ENCODE measurements at regions not wholly inside any gene's neighbourhood (a gene's known extent, or its start where the extent isn't known, plus 50 kb on each side); places are given as distances from the start of the nearest gene placed in this dataset.
"Not testable (repeated sequence)": the region's sequence is repeated elsewhere in the genome, so short reads cannot be mapped to it uniquely, and the experiment has no call there.

DNA sequence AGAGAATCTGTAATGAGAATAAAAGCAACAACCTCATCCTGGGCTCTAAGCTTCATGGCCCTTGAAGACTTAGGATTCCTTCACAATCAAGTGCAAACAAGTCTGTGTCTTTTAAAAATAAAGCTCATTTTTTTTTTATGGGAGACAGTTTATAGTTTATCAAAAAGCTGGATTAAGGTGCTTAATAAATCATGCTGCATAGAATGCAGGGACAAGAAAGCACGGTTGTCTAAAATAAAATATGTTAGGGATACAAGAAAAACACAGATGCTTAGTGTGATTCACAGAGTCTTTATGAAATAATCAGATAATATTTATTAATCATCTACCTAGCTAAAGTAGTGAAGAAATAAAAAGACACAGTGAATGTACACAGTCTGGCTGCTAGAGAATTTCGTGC, 2045.9 kb upstream of the WWC1 start:
- no peaks in the 10 kb centered on the region for H3K4me1 Mint-ChIP-seq
- DNase-seq (ENCODE audit: low spot score in 2 of 2) (no peak), ATAC-seq (no peak)
- H3K27ac Mint-ChIP-seq = no peak overlapping the region
- peaks cover 23% of the 10 kb centered on the region for H3K9me3 Mint-ChIP-seq
- no peaks in the 10 kb centered on the region for H3K36me3 Mint-ChIP-seq
- no peak overlapping the region for H3K4me3 Mint-ChIP-seq

DNA sequence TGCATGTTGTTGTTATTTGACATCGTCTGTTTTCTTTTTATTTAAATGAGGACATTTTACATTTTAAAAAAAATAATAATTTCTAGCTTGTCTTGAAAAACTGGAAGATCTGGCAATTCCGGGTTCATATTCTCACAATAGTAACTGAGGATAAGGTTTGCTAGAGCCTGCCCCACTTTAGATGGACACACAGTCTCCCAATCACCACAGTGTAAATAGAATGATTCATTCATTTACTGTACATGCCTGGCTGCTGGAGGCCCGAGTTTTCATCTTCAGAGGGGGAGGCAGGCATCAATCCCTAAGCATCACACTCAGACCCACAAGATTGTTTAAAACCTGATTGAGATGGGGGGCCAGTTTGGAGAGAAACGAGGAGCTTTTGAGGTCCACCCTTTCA, 2039.7 kb upstream of the WWC1 start:
- no peaks in the 10 kb centered on the region for H3K4me1 Mint-ChIP-seq
- no peak for ATAC-seq
- peaks cover 16% of the 10 kb centered on the region for H3K9me3 Mint-ChIP-seq

DNA sequence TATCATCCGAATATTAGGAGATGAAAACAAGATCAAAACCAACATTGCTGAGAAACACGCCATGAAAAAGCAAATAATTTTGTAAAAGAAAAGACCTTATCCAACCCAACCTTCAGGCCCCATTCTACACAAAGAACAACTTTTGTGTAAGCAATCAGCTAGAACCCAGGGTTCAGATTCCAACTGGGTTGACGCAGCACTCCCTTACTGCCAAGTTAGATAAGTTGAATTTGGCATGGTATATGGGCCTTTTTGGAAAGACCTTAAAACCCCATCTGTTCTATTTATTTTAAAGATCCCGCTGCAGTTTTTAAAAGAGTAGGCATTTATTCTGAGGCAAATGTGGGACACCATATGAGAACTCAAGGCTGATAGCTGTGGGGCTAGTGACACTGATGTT, 2033.8 kb upstream of the WWC1 start:
- H3K27ac Mint-ChIP-seq = no peak overlapping the region

More for the DNA sequence above, 2039.7 kb upstream of the WWC1 start:
- DNase-seq (ENCODE audit: low spot score in 2 of 2) = no peak
- Mint-ChIP-seq H3K4me3 (no peak overlapping the region), H3K36me3 (no peaks in the 10 kb centered on the region), H3K27ac (no peak overlapping the region)

GRCh38 chr5:166262395-166262794, 2029.0 kb upstream of the WWC1 start:
- DNase-seq (ENCODE audit: low spot score in 2 of 2) (no peak), ATAC-seq (no peak)
- Mint-ChIP-seq H3K27ac (no peak overlapping the region), H3K36me3 (no peaks in the 10 kb centered on the region), H3K4me3 (no peak overlapping the region), H3K4me1 (no peaks in the 10 kb centered on the region), H3K9me3 (peaks cover 19% of the 10 kb centered on the region)

More for the DNA sequence above, 2033.8 kb upstream of the WWC1 start:
- peaks cover 8% of the 10 kb centered on the region for H3K9me3 Mint-ChIP-seq
- no peak overlapping the region for H3K4me3 Mint-ChIP-seq
- DNase-seq (ENCODE audit: low spot score in 2 of 2) (no peak), ATAC-seq (no peak)
- no peaks in the 10 kb centered on the region for H3K4me1 Mint-ChIP-seq
- no peaks in the 10 kb centered on the region for H3K36me3 Mint-ChIP-seq

DNA sequence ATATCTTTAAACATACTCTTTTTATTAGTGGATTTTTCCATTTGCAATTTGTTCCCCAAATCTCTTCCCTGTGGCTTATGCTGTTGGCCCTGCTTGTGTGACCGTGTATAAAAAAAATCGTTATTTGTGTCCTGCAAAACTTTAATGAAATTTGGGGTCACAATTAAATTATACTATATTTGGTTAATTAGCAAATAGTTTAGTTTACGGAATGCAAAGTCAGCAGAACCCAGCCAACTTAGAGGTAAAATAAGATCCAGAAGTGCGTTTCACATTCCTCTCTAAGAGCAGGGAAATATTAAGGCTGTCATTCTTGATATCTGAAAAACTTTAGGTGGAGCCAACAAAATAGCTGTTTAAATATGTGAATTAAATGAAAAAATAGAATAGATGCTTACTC, 2023.5 kb upstream of the WWC1 start:
- no peak for ATAC-seq
- DNase-seq (ENCODE audit: low spot score in 2 of 2) = no peak
- H3K27ac Mint-ChIP-seq = no peak overlapping the region
- no peaks in the 10 kb centered on the region for H3K36me3 Mint-ChIP-seq
- no peak overlapping the region for H3K4me3 Mint-ChIP-seq
- H3K4me1 Mint-ChIP-seq = no peaks in the 10 kb centered on the region
- H3K9me3 Mint-ChIP-seq = peaks cover 21% of the 10 kb centered on the region

GRCh38 chr5:166270712-166271111, 2020.7 kb upstream of the WWC1 start:
- no peak for DNase-seq (ENCODE audit: low spot score in 2 of 2)
- Mint-ChIP-seq H3K4me1 (no peaks in the 10 kb centered on the region), H3K4me3 (no peak overlapping the region), H3K9me3 (peaks cover 22% of the 10 kb centered on the region), H3K36me3 (no peaks in the 10 kb centered on the region), H3K27ac (no peak overlapping the region)
- no peak for ATAC-seq

DNA sequence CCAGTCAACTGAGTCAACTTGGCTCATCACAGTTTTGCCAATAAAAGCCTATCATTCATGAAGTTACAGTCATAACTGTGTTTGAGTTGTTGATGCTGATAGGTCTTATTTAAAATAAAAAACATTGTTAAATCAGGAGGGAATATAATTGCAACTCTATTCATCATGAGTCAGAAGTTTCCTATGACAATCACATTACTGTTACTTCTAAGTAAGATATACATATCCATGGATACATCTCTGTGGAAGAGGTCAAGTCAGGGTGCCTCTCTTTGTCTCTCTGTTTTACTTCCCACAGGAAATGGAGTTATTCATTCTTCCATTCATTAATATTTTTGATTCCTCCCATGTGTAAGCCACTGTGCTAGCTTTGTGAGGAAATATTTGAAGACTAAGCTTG, 2015.4 kb upstream of the WWC1 start:
- no peaks in the 10 kb centered on the region for H3K36me3 Mint-ChIP-seq
- peaks cover 21% of the 10 kb centered on the region for H3K9me3 Mint-ChIP-seq
- no peaks in the 10 kb centered on the region for H3K4me1 Mint-ChIP-seq
- no peak for ATAC-seq
- H3K4me3 Mint-ChIP-seq = no peak overlapping the region
- no peak for DNase-seq (ENCODE audit: low spot score in 2 of 2)
- no peak overlapping the region for H3K27ac Mint-ChIP-seq

- no peak for DNase-seq (ENCODE audit: low spot score in 2 of 2)
- no peaks in the 10 kb centered on the region for H3K4me1 Mint-ChIP-seq
- no peak overlapping the region for H3K27ac Mint-ChIP-seq
- ATAC-seq = no peak
- H3K36me3 Mint-ChIP-seq = no peaks in the 10 kb centered on the region
- peaks cover 14% of the 10 kb centered on the region for H3K9me3 Mint-ChIP-seq
- no peak overlapping the region for H3K4me3 Mint-ChIP-seq
Observed at GRCh38 chr5:166279828-166280227, 2011.6 kb upstream of the WWC1 start.

DNA sequence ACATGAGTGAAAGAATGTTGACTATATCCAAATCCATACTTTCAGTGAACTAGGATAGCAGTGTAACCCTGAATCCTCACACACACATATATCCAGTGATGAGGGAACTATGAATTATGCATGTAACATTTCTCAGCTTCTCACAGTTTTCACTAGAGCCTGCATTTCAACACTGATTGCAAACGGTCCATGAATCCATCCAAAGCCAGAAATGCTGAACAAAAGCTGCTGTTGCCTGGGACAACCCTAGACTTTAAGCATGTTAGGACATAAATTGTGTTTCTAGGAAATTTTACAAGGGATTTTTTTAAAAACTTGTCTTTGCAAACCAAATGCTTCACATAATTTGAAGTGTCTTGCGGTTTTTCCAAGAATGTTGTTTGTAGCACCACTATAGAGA, 2010.0 kb upstream of the WWC1 start:
- DNase-seq (ENCODE audit: low spot score in 2 of 2) (no peak), ATAC-seq (no peak)
- H3K9me3 Mint-ChIP-seq = peaks cover 14% of the 10 kb centered on the region
- H3K4me3 Mint-ChIP-seq = no peak overlapping the region
- no peak overlapping the region for H3K27ac Mint-ChIP-seq
- no peaks in the 10 kb centered on the region for H3K4me1 Mint-ChIP-seq
- H3K36me3 Mint-ChIP-seq = no peaks in the 10 kb centered on the region

DNA sequence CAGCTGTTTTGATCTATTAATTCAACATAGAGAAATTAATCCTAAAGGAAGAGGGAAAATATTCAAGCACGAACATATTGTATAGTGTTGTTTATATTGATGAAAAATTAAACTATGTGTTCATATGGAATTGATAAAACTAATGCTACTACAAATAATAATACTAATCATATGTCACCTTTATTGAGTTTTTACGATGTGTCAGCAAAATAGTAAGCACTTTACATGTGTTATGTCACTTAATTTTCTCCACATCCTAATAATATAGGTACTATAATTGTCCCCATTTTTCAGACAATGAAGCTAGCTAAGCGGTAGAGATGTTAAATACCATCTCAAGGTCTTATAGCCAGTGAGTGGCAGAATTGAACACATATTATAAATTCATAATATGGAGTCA, 2008.5 kb upstream of the WWC1 start:
- DNase-seq (ENCODE audit: low spot score in 2 of 2) (no peak), ATAC-seq (no peak)
- Mint-ChIP-seq H3K4me1 (no peaks in the 10 kb centered on the region), H3K27ac (no peak overlapping the region), H3K9me3 (peaks cover 15% of the 10 kb centered on the region), H3K36me3 (no peaks in the 10 kb centered on the region), H3K4me3 (no peak overlapping the region)

- Mint-ChIP-seq H3K9me3 (peaks cover 15% of the 10 kb centered on the region), H3K36me3 (no peaks in the 10 kb centered on the region), H3K4me1 (no peaks in the 10 kb centered on the region), H3K4me3 (no peak overlapping the region), H3K27ac (no peak overlapping the region)
- ATAC-seq = no peak
- no peak for DNase-seq (ENCODE audit: low spot score in 2 of 2)
Observed at GRCh38 chr5:166285361-166285760, 2006.1 kb upstream of the WWC1 start.

GRCh38 chr5:166286832-166287231, 2004.6 kb upstream of the WWC1 start:
- Mint-ChIP-seq H3K9me3 (peaks cover 12% of the 10 kb centered on the region), H3K4me3 (no peak overlapping the region), H3K36me3 (no peaks in the 10 kb centered on the region), H3K27ac (no peak overlapping the region), H3K4me1 (no peaks in the 10 kb centered on the region)
- DNase-seq (ENCODE audit: low spot score in 2 of 2) (no peak), ATAC-seq (no peak)

GRCh38 chr5:166287866-166288265, 2003.6 kb upstream of the WWC1 start:
- no peaks in the 10 kb centered on the region for H3K36me3 Mint-ChIP-seq
- ATAC-seq (no peak), DNase-seq (ENCODE audit: low spot score in 2 of 2) (no peak)
- H3K4me1 Mint-ChIP-seq = no peaks in the 10 kb centered on the region
- no peak overlapping the region for H3K27ac Mint-ChIP-seq
- H3K4me3 Mint-ChIP-seq = no peak overlapping the region
- H3K9me3 Mint-ChIP-seq = peaks cover 8% of the 10 kb centered on the region

DNA sequence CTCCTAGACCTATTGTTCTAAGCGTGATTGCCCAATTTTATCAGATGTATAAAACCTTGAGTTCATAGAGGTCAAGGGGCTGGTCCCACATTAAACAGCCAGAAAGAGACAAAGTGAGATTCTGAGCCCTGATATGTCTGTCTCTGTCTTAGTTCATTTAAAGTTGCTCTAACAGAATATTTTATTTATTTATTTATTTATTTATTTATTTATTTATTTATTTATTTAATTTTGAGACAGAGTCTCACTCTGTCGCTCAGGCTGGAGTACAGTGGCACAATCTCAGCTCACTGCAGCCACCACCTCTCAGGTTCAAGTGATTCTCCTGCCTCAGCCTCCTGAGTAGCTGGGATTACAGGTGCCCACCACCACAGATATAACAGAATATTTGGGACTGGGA, 1999.6 kb upstream of the WWC1 start:
- H3K36me3 Mint-ChIP-seq; ATAC-seq; H3K9me3 Mint-ChIP-seq; H3K4me1 Mint-ChIP-seq; H3K4me3 Mint-ChIP-seq; DNase-seq (ENCODE audit: low spot score in 2 of 2); H3K27ac Mint-ChIP-seq: not testable (repeated sequence)

DNA sequence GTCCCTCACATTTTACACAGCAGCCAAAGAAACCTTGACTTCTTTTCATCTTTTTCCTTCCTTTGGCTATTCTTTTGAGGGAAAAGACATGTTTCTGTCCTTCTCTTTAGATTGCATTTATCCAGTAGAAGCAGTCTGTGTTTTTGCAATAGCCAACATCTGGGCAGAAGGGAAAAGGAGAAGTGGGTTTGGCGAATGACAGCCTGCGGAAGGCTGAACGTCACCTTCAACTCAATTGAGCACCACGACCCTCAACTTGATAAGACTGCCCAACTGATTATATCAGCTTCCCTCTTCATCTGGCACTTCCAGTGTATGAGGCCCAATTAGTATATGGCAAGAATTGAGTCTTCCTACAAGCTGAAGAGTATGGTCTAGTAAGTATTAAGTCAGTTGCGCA, 1997.6 kb upstream of the WWC1 start:
- Mint-ChIP-seq H3K4me3 (no peak overlapping the region), H3K27ac (no peak overlapping the region), H3K4me1 (no peaks in the 10 kb centered on the region), H3K36me3 (no peaks in the 10 kb centered on the region), H3K9me3 (peaks cover 8% of the 10 kb centered on the region)
- no peak for DNase-seq (ENCODE audit: low spot score in 2 of 2)
- no peak for ATAC-seq

GRCh38 chr5:166302166-166302565, 1989.3 kb upstream of the WWC1 start:
- H3K9me3 Mint-ChIP-seq = peaks cover 23% of the 10 kb centered on the region
- ATAC-seq (no peak), DNase-seq (ENCODE audit: low spot score in 2 of 2) (no peak)
- no peak overlapping the region for H3K4me3 Mint-ChIP-seq
- no peaks in the 10 kb centered on the region for H3K4me1 Mint-ChIP-seq
- H3K27ac Mint-ChIP-seq = no peak overlapping the region
- no peaks in the 10 kb centered on the region for H3K36me3 Mint-ChIP-seq

GRCh38 chr5:166317425-166317824, 1974.0 kb upstream of the WWC1 start:
- Mint-ChIP-seq H3K27ac (no peak overlapping the region), H3K36me3 (no peaks in the 10 kb centered on the region), H3K4me3 (no peak overlapping the region), H3K4me1 (no peaks in the 10 kb centered on the region), H3K9me3 (peaks cover 12% of the 10 kb centered on the region)
- ATAC-seq = no peak
- no peak for DNase-seq (ENCODE audit: low spot score in 2 of 2)
